Lung (tissue), 11 donors: ENCODE measurements at regions not wholly inside any gene's neighbourhood (a gene's known extent, or its start where the extent isn't known, plus 50 kb on each side); places are given as distances from the start of the nearest gene placed in this dataset.

Experiments
- ATAC-seq: fragments of 200-7000 bp; cut with Tn5 transposase; one replicate; pipeline ENCODE4 v1.9.1; 2020; ENCODE audit warnings: moderate number of reproducible peaks; ENCODE audit not compliant: insufficient read depth, low FRiP score
- DNase-seq, 3 donors: peaks; one replicate each; pipeline ENCODE4 v3.0.0-alpha.2; 2013 to 2017
- H3K27ac ChIP-seq, 2 donors: one replicate each; pipeline ENCODE4 v1.5.1; 2013; ENCODE audit warnings: mild to moderate bottlenecking in 2 of 2, moderate library complexity in 2 of 2, control low read depth in 1 of 2, inconsistent platforms in 1 of 2, low read depth in 1 of 2, low read length in 1 of 2
- H3K27me3 ChIP-seq, 3 donors: one replicate each; pipeline ENCODE4 v1.5.1; 2013; ENCODE audit warnings: low read length in 2 of 3; ENCODE audit not compliant: control insufficient read depth in 3 of 3, insufficient read depth in 3 of 3
- H3K36me3 ChIP-seq, 4 donors: one replicate each; pipeline ENCODE4 v1.5.1; 2013; ENCODE audit warnings: low read length in 4 of 4, mild to moderate bottlenecking in 1 of 4, moderate library complexity in 1 of 4; ENCODE audit not compliant: control insufficient read depth in 4 of 4, insufficient read depth in 4 of 4
- H3K4me1 ChIP-seq, 5 donors: one replicate each; pipeline ENCODE4 v1.5.1; 2013; ENCODE audit warnings: low read length in 5 of 5, mild to moderate bottlenecking in 2 of 5, moderate library complexity in 1 of 5; ENCODE audit not compliant: control insufficient read depth in 5 of 5, insufficient read depth in 5 of 5
- H3K4me3 ChIP-seq: one replicate; pipeline ENCODE4 v1.5.1; 2013; ENCODE audit warnings: mild to moderate bottlenecking, control low read depth, moderate library complexity
- H3K9ac ChIP-seq, 2 donors: one replicate each; pipeline ENCODE4 v1.5.1; 2013; ENCODE audit warnings: low read length in 2 of 2, control low read depth in 1 of 2; ENCODE audit not compliant: insufficient read depth in 1 of 2
- H3K9me3 ChIP-seq, 4 donors: one replicate each; pipeline ENCODE4 v1.5.1; 2013; ENCODE audit warnings: low read length in 3 of 4, mild to moderate bottlenecking in 1 of 4, moderate library complexity in 1 of 4; ENCODE audit not compliant: control insufficient read depth in 4 of 4, insufficient read depth in 3 of 4
- CTCF ChIP-seq: IDR thresholded peaks from 2 replicates; pipeline ENCODE4 v1.5.1; 2012; ENCODE audit warnings: mild to moderate bottlenecking; ENCODE audit errors: control extremely low read depth, extremely low read depth
- WGBS, 2 donors: extraction: QIAGEN DNeasy Blood & Tissue Kit; methylation state at CpG; one replicate each; pipeline ENCODE4 v1.1.7; 2013; 5-methylcytosine and 5-hydroxymethylcytosine counted together
- donor health status: control.
- donor health status: control.
- donor health status: Bipolar disorder and iron deficiency.
- donor health status: healthy.
- donor health status: DM: yes; HTN: yes; CAD: no.

- Histone ChIP-seq H3K27ac (no peak overlapping the region), H3K4me3 (no peak overlapping the region), H3K9ac (no peak overlapping the region), H3K27me3 (peaks cover 0 to 15% (median 2%) of the 10 kb centered on the region in 3 donors), H3K4me1 (no peaks in the 10 kb centered on the region), H3K36me3 (no peaks in the 10 kb centered on the region), H3K9me3 (no peaks in the 10 kb centered on the region)
- no peak for ATAC-seq
- no peak for DNase-seq
- WGBS, 2 donors = 78 to 83% methylated on average over 6 of the region's 6 CpGs
- TF ChIP-seq CTCF = no peak
Measured at GRCh38 chr22:49382451-49382735, 445.3 kb downstream of the BRD1 start.

GRCh38 chr22:49381595-49382450 is 445.9 kb downstream of the BRD1 start:
- Histone ChIP-seq H3K27ac (no peak overlapping the region), H3K9me3 (no peaks in the 10 kb centered on the region), H3K4me3 (no peak overlapping the region), H3K4me1 (no peaks in the 10 kb centered on the region), H3K9ac (no peak overlapping the region), H3K27me3 (peaks cover 0 to 15% (median 2%) of the 10 kb centered on the region in 3 donors), H3K36me3 (no peaks in the 10 kb centered on the region)
- DNase-seq = peak in 1 of 3 donors; percentile 22
- ATAC-seq = no peak
- 62 to 68% methylated on average over 17 to 18 of the region's 18 CpGs for WGBS, 2 donors
- no peak for TF ChIP-seq CTCF

GRCh38 chr22:49380828-49381114 is 446.9 kb downstream of the BRD1 start:
- Histone ChIP-seq H3K27ac (no peak overlapping the region), H3K9me3 (no peaks in the 10 kb centered on the region), H3K27me3 (peaks cover 0 to 15% (median 2%) of the 10 kb centered on the region in 3 donors), H3K36me3 (no peaks in the 10 kb centered on the region), H3K4me1 (no peaks in the 10 kb centered on the region), H3K4me3 (no peak overlapping the region), H3K9ac (no peak overlapping the region)
- WGBS, 2 donors = 63 to 70% methylated on average over 1 of the region's 1 CpG
- DNase-seq = no peak
- no peak for ATAC-seq
- TF ChIP-seq CTCF = no peak
